ENCODE measurements at regions not wholly inside any gene's neighbourhood (a gene's known extent, or its start where the extent isn't known, plus 50 kb on each side); places are given as distances from the start of the nearest gene placed in this dataset.

- no peak overlapping the region for H3K9ac ChIP-seq (ENCODE audit: insufficient read depth, low read length, poor library complexity, severe bottlenecking)
- peaks cover 5% of the 10 kb centered on the region for H3K4me1 Mint-ChIP-seq
- no peaks in the 10 kb centered on the region for H4K20me1 ChIP-seq (ENCODE audit: insufficient read depth, low read length)
- no peak overlapping the region for H3K4me3 ChIP-seq (replicated peaks in 1 of 3; ENCODE audit: low read depth in 2 of 3, low read length in 3 of 3)
- H3K27ac ChIP-seq (ENCODE audit: low read depth in 1 of 2, low read length in 2 of 2), result no peak overlapping the region
- intact Hi-C loops (cut with micrococcal nuclease), result no loop called here
- WGBS (ENCODE audit: insufficient coverage), result no CpG with 5 or more reads among the region's 2 CpGs
- H3K36me3 Mint-ChIP-seq, result no peaks in the 10 kb centered on the region
- H3K27ac Mint-ChIP-seq, result no peak overlapping the region
- no peak for TF ChIP-seq CTCF (IDR thresholded peaks at IDR 0.05)
- H3K36me3 ChIP-seq (replicated peaks in 1 of 2; ENCODE audit: control insufficient read depth in 1 of 2, insufficient read depth in 2 of 2, low read length in 2 of 2), result no peaks in the 10 kb centered on the region
- no peak overlapping the region for H3K4me3 Mint-ChIP-seq
- no peak overlapping the region for H3K4me2 ChIP-seq (replicated peaks; ENCODE audit: extremely low read depth, low read length, poor library complexity, severe bottlenecking)
- peaks cover 0 to 5% (median 2%) of the 10 kb centered on the region in 3 donors for H3K27me3 Mint-ChIP-seq (ENCODE audit: low read depth in 3 of 3)
- no peaks in the 10 kb centered on the region for H3K4me1 ChIP-seq (ENCODE audit: control insufficient read depth in 1 of 2, insufficient read depth in 2 of 2, low read length in 2 of 2)
- no peaks in the 10 kb centered on the region for H3K27me3 ChIP-seq (ENCODE audit: control insufficient read depth in 2 of 2, insufficient read depth in 2 of 2, low read length in 2 of 2)
- no peaks in the 10 kb centered on the region for H3K79me2 ChIP-seq (ENCODE audit: insufficient read depth, low read length)
- peaks cover 0 to 8% (median 1%) of the 10 kb centered on the region in 7 donors for H3K9me3 Mint-ChIP-seq
- peaks cover 0 to 7% of the 10 kb centered on the region in 2 donors for H3K9me3 ChIP-seq (replicated peaks in 1 of 2; ENCODE audit: control insufficient read depth in 1 of 2, insufficient read depth in 1 of 2, low read length in 2 of 2)
- no peak for DNase-seq
- no peak overlapping the region for H2AFZ ChIP-seq (ENCODE audit: insufficient read depth, low read depth, low read length, poor library complexity, severe bottlenecking)
Observed at GRCh38 chr11:33538726-33539125, 161.9 kb downstream of the C11orf91 start.

DNA sequence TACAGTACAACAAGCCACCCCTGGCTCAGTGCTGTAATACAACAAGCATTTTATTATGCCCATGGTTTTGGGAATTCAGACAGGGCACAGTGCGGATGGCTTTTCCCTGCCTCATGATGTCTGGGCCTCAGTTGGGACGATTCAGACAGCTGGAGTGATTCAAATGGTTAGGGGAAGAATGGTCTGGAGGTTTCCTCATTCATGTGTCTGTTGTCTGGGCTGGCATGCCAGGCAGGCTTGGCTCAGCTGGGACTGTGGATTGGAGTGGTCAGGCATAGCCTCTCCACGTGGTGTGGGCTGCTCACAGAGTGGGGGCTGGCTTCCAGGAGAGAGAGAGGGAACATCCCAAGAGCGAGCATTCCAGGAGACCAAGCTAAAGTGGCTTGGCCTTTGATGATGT is 164.4 kb downstream of the C11orf91 start:
- H3K36me3 Mint-ChIP-seq, result no peaks in the 10 kb centered on the region
- H3K27me3 Mint-ChIP-seq (ENCODE audit: low read depth in 3 of 3), result peaks cover 0 to 8% (median 2%) of the 10 kb centered on the region in 3 donors
- Histone ChIP-seq H3K4me1 (ENCODE audit: control insufficient read depth in 1 of 2, insufficient read depth in 2 of 2, low read length in 2 of 2) (no peaks in the 10 kb centered on the region), H3K36me3 (replicated peaks in 1 of 2; ENCODE audit: control insufficient read depth in 1 of 2, insufficient read depth in 2 of 2, low read length in 2 of 2) (no peaks in the 10 kb centered on the region), H3K4me2 (replicated peaks; ENCODE audit: extremely low read depth, low read length, poor library complexity, severe bottlenecking) (no peak overlapping the region), H3K4me3 (replicated peaks in 1 of 3; ENCODE audit: low read depth in 2 of 3, low read length in 3 of 3) (no peak overlapping the region), H3K9ac (ENCODE audit: insufficient read depth, low read length, poor library complexity, severe bottlenecking) (no peak overlapping the region), H3K79me2 (ENCODE audit: insufficient read depth, low read length) (no peaks in the 10 kb centered on the region), H3K9me3 (replicated peaks in 1 of 2; ENCODE audit: control insufficient read depth in 1 of 2, insufficient read depth in 1 of 2, low read length in 2 of 2) (peaks cover 0 to 7% of the 10 kb centered on the region in 2 donors), H4K20me1 (ENCODE audit: insufficient read depth, low read length) (no peaks in the 10 kb centered on the region), H2AFZ (ENCODE audit: insufficient read depth, low read depth, low read length, poor library complexity, severe bottlenecking) (no peak overlapping the region), H3K27me3 (ENCODE audit: control insufficient read depth in 2 of 2, insufficient read depth in 2 of 2, low read length in 2 of 2) (no peaks in the 10 kb centered on the region), H3K27ac (ENCODE audit: low read depth in 1 of 2, low read length in 2 of 2) (no peak overlapping the region)
- no CpG with 5 or more reads among the region's 4 CpGs for WGBS (ENCODE audit: insufficient coverage)
- intact Hi-C loops (cut with micrococcal nuclease), result no loop called here
- TF ChIP-seq CTCF (IDR thresholded peaks at IDR 0.05), result no peak
- H3K4me3 Mint-ChIP-seq, result no peak overlapping the region
- H3K27ac Mint-ChIP-seq, result no peak overlapping the region
- peaks cover 5% of the 10 kb centered on the region for H3K4me1 Mint-ChIP-seq
- DNase-seq, result no peak
- H3K9me3 Mint-ChIP-seq, result peaks cover 0 to 8% (median 1%) of the 10 kb centered on the region in 7 donors
